ENCODE measurements at regions not wholly inside any gene's neighbourhood (a gene's known extent, or its start where the extent isn't known, plus 50 kb on each side); places are given as distances from the start of the nearest gene placed in this dataset.

GRCh38 chr1:238088560-238089290 is 198.0 kb upstream of the ZP4 start:
- Histone ChIP-seq H3K9me3 (replicated peaks; ENCODE audit: insufficient read depth, low read length) (no peaks in the 10 kb centered on the region), H3K9me2 (replicated peaks; ENCODE audit: insufficient read depth, low read length) (no peaks in the 10 kb centered on the region), H3K4me3 (ENCODE audit: low read length) (no peak overlapping the region), H3F3A (ENCODE audit: insufficient read depth, low read length) (no peaks in the 10 kb centered on the region), H3K79me2 (ENCODE audit: low read length) (no peaks in the 10 kb centered on the region), H3K27ac (ENCODE audit: low read length) (no peak overlapping the region), H3K4me1 (ENCODE audit: low read length) (no peaks in the 10 kb centered on the region), H3K4me2 (ENCODE audit: low read depth, low read length) (no peak overlapping the region), H3K27me3 (replicated peaks; ENCODE audit: insufficient read depth, low read length) (no peaks in the 10 kb centered on the region), H4K20me1 (ENCODE audit: insufficient read depth, low read length) (no peaks in the 10 kb centered on the region), H3K36me3 (replicated peaks; ENCODE audit: insufficient read depth, low read length) (no peaks in the 10 kb centered on the region), H2AFZ (ENCODE audit: low read length) (no peak overlapping the region), H3K9ac (ENCODE audit: low read length) (no peak overlapping the region)
- TF ChIP-seq EZH2phosphoT487 (IDR thresholded peaks at IDR 0.05; ENCODE audit: low read length) = no peak
- no peak for DNase-seq

- Histone ChIP-seq H3K9me2 (replicated peaks; ENCODE audit: insufficient read depth, low read length) (no peaks in the 10 kb centered on the region), H3F3A (ENCODE audit: insufficient read depth, low read length) (no peaks in the 10 kb centered on the region), H4K20me1 (ENCODE audit: insufficient read depth, low read length) (no peaks in the 10 kb centered on the region), H3K9ac (ENCODE audit: low read length) (no peak overlapping the region), H2AFZ (ENCODE audit: low read length) (no peak overlapping the region), H3K27ac (ENCODE audit: low read length) (no peak overlapping the region), H3K79me2 (ENCODE audit: low read length) (no peaks in the 10 kb centered on the region), H3K27me3 (replicated peaks; ENCODE audit: insufficient read depth, low read length) (no peaks in the 10 kb centered on the region), H3K4me3 (ENCODE audit: low read length) (no peak overlapping the region), H3K9me3 (replicated peaks; ENCODE audit: insufficient read depth, low read length) (no peaks in the 10 kb centered on the region), H3K36me3 (replicated peaks; ENCODE audit: insufficient read depth, low read length) (no peaks in the 10 kb centered on the region), H3K4me1 (ENCODE audit: low read length) (no peaks in the 10 kb centered on the region), H3K4me2 (ENCODE audit: low read depth, low read length) (no peak overlapping the region)
- no peak for TF ChIP-seq EZH2 (optimal IDR thresholded peaks at IDR 0.05; ENCODE audit: low read depth, low read length)
- no peak for TF ChIP-seq EZH2phosphoT487 (IDR thresholded peaks at IDR 0.05; ENCODE audit: low read length)
- no peak for DNase-seq
These were observed 183.3 kb upstream of the ZP4 start for GRCh38 chr1:238073991-238074390.

GRCh38 chr1:238071061-238071460 is 180.3 kb upstream of the ZP4 start:
- no peak overlapping the region for H3K4me2 ChIP-seq (ENCODE audit: low read depth, low read length)
- TF ChIP-seq EZH2 (optimal IDR thresholded peaks at IDR 0.05; ENCODE audit: low read depth, low read length) (no peak), EZH2phosphoT487 (IDR thresholded peaks at IDR 0.05; ENCODE audit: low read length) (no peak), CTCF (IDR thresholded peaks at IDR 0.05; ENCODE audit: low read length) (no peak)
- no peaks in the 10 kb centered on the region for H3K4me1 ChIP-seq (ENCODE audit: low read length)
- no peak overlapping the region for H3K27ac ChIP-seq (ENCODE audit: low read length)
- no peaks in the 10 kb centered on the region for H3F3A ChIP-seq (ENCODE audit: insufficient read depth, low read length)
- no peaks in the 10 kb centered on the region for H3K9me2 ChIP-seq (replicated peaks; ENCODE audit: insufficient read depth, low read length)
- no peak overlapping the region for H3K4me3 ChIP-seq (ENCODE audit: low read length)
- H3K36me3 ChIP-seq (replicated peaks; ENCODE audit: insufficient read depth, low read length) = no peaks in the 10 kb centered on the region
- H3K27me3 ChIP-seq (replicated peaks; ENCODE audit: insufficient read depth, low read length) = no peaks in the 10 kb centered on the region
- DNase-seq = no peak
- no peaks in the 10 kb centered on the region for H3K79me2 ChIP-seq (ENCODE audit: low read length)
- no peak overlapping the region for H2AFZ ChIP-seq (ENCODE audit: low read length)
- H3K9ac ChIP-seq (ENCODE audit: low read length) = no peak overlapping the region
- no peaks in the 10 kb centered on the region for H3K9me3 ChIP-seq (replicated peaks; ENCODE audit: insufficient read depth, low read length)
- H4K20me1 ChIP-seq (ENCODE audit: insufficient read depth, low read length) = no peaks in the 10 kb centered on the region

- Histone ChIP-seq H3K79me2 (ENCODE audit: low read length) (no peaks in the 10 kb centered on the region), H4K20me1 (ENCODE audit: insufficient read depth, low read length) (no peaks in the 10 kb centered on the region), H3K4me2 (ENCODE audit: low read depth, low read length) (no peak overlapping the region), H3K9ac (ENCODE audit: low read length) (no peak overlapping the region), H3K4me3 (ENCODE audit: low read length) (no peak overlapping the region), H3K36me3 (replicated peaks; ENCODE audit: insufficient read depth, low read length) (no peaks in the 10 kb centered on the region), H3K9me2 (replicated peaks; ENCODE audit: insufficient read depth, low read length) (no peaks in the 10 kb centered on the region), H3K27me3 (replicated peaks; ENCODE audit: insufficient read depth, low read length) (no peaks in the 10 kb centered on the region), H3F3A (ENCODE audit: insufficient read depth, low read length) (no peaks in the 10 kb centered on the region), H3K27ac (ENCODE audit: low read length) (no peak overlapping the region), H3K9me3 (replicated peaks; ENCODE audit: insufficient read depth, low read length) (no peaks in the 10 kb centered on the region), H3K4me1 (ENCODE audit: low read length) (no peaks in the 10 kb centered on the region; the same call in 1 of the 2 replicates), H2AFZ (ENCODE audit: low read length) (no peak overlapping the region)
- TF ChIP-seq CTCF (IDR thresholded peaks at IDR 0.05; ENCODE audit: low read length) (no peak), EZH2phosphoT487 (IDR thresholded peaks at IDR 0.05; ENCODE audit: low read length) (no peak), EZH2 (optimal IDR thresholded peaks at IDR 0.05; ENCODE audit: low read depth, low read length) (no peak)
- no peak for DNase-seq
These were observed 172.7 kb upstream of the ZP4 start for GRCh38 chr1:238063454-238063853.

Measured in MM.1S (cell line).